ENCODE measurements at regions not wholly inside any gene's neighbourhood (a gene's known extent, or its start where the extent isn't known, plus 50 kb on each side); places are given as distances from the start of the nearest gene placed in this dataset.

GRCh38 chr6:133756078-133756695, 132.7 kb upstream of the TCF21 start:
- TF ChIP-seq CTCF (IDR thresholded peaks at IDR 0.05; ENCODE audit: borderline replicate concordance, control extremely low read depth, extremely low read depth, insufficient read depth, missing control alignments) = no peak
- in situ Hi-C loops (cut with MboI; ENCODE audit: low sequenced_read_pairs, unreplicated experiment) = no loop called here
- no peak for DNase-seq (ENCODE audit: low spot score)

GRCh38 chr6:133757335-133757734, 131.6 kb upstream of the TCF21 start:
- TF ChIP-seq CTCF (IDR thresholded peaks at IDR 0.05; ENCODE audit: borderline replicate concordance, control extremely low read depth, extremely low read depth, insufficient read depth, missing control alignments) = no peak
- no peak for DNase-seq (ENCODE audit: low spot score)
- in situ Hi-C loops (cut with MboI; ENCODE audit: low sequenced_read_pairs, unreplicated experiment) = no loop called here

GRCh38 chr6:133758815-133759335, 130.0 kb upstream of the TCF21 start:
- in situ Hi-C loops (cut with MboI; ENCODE audit: low sequenced_read_pairs, unreplicated experiment) = no loop called here
- TF ChIP-seq CTCF (IDR thresholded peaks at IDR 0.05; ENCODE audit: borderline replicate concordance, control extremely low read depth, extremely low read depth, insufficient read depth, missing control alignments) = no peak
- DNase-seq (ENCODE audit: low spot score) = no peak

- TF ChIP-seq CTCF (IDR thresholded peaks at IDR 0.05; ENCODE audit: borderline replicate concordance, control extremely low read depth, extremely low read depth, insufficient read depth, missing control alignments) = no peak
- no peak for DNase-seq (ENCODE audit: low spot score)
- in situ Hi-C loops (cut with MboI; ENCODE audit: low sequenced_read_pairs, unreplicated experiment) = no loop called here
Observed at GRCh38 chr6:133759524-133759923, 129.4 kb upstream of the TCF21 start.

- TF ChIP-seq CTCF (IDR thresholded peaks at IDR 0.05; ENCODE audit: borderline replicate concordance, control extremely low read depth, extremely low read depth, insufficient read depth, missing control alignments) = no peak
- in situ Hi-C loops (cut with MboI; ENCODE audit: low sequenced_read_pairs, unreplicated experiment) = no loop called here
- no peak for DNase-seq (ENCODE audit: low spot score)
Observed at GRCh38 chr6:133761706-133762105, 127.2 kb upstream of the TCF21 start.

GRCh38 chr6:133764008-133764753, 124.7 kb upstream of the TCF21 start:
- DNase-seq (ENCODE audit: low spot score) = no peak
- no peak for TF ChIP-seq CTCF (IDR thresholded peaks at IDR 0.05; ENCODE audit: borderline replicate concordance, control extremely low read depth, extremely low read depth, insufficient read depth, missing control alignments)
- in situ Hi-C loops (cut with MboI; ENCODE audit: low sequenced_read_pairs, unreplicated experiment) = no loop called here
